Neural cell (in vitro differentiated cells): ENCODE measurements at regions not wholly inside any gene's neighbourhood (a gene's known extent, or its start where the extent isn't known, plus 50 kb on each side); places are given as distances from the start of the nearest gene placed in this dataset.

Experiments
- H2AFZ ChIP-seq: fragments of 200-600, 300-800 bp; sonication (generic), shearing (Covaris generic); 2 replicates; pipeline ENCODE4 v1.6.0; 2014; ENCODE audit warnings: low read depth, mild to moderate bottlenecking, antibody characterized with exemption, low read length, moderate library complexity
- H3F3A ChIP-seq: fragments of 200-600 bp; shearing (Covaris generic); 2 replicates; pipeline ENCODE4 v1.6.1; 2016; ENCODE audit warnings: mild to moderate bottlenecking, moderate library complexity, mixed read lengths, antibody characterized with exemption, low read length; ENCODE audit not compliant: insufficient read depth, poor library complexity, severe bottlenecking
- H3K27ac ChIP-seq: fragments of 200-600, 300-800 bp; sonication (generic), shearing (Covaris generic); 2 replicates; pipeline ENCODE4 v1.5.1; 2014; ENCODE audit warnings: mild to moderate bottlenecking, low read length, moderate library complexity
- H3K27me3 ChIP-seq: fragments of 300-800, 200-600 bp; sonication (generic), shearing (Covaris generic); 2 replicates; pipeline ENCODE4 v1.6.0; 2014; ENCODE audit warnings: mild to moderate bottlenecking, low read depth, low read length, moderate library complexity; ENCODE audit not compliant: insufficient read depth
- H3K36me3 ChIP-seq: fragments of 300-800, 200-600 bp; sonication (generic), shearing (Covaris generic); 2 replicates; pipeline ENCODE4 v1.5.1; 2014; ENCODE audit warnings: mild to moderate bottlenecking, antibody characterized with exemption, low read length, moderate library complexity; ENCODE audit not compliant: insufficient read depth
- H3K4me2 ChIP-seq: fragments of 300-800, 200-600 bp; sonication (generic), shearing (Covaris generic); 2 replicates; pipeline ENCODE4 v1.6.0; 2014; ENCODE audit warnings: mild to moderate bottlenecking, low read length
- H3K4me3 ChIP-seq: fragments of 300-800, 200-600 bp; sonication (generic), shearing (Covaris generic); 2 replicates; pipeline ENCODE4 v1.5.1; 2014; ENCODE audit warnings: mild to moderate bottlenecking, low read length, moderate library complexity
- H3K79me2 ChIP-seq: fragments of 200-600 bp; shearing (Covaris generic); replicated peaks from 2 replicates; pipeline ENCODE4 v1.6.0; 2014; ENCODE audit warnings: mild to moderate bottlenecking, low read length, moderate library complexity; ENCODE audit not compliant: insufficient read depth
- H3K9ac ChIP-seq: fragments of 300-800, 200-600 bp; sonication (generic), shearing (Covaris generic); 2 replicates; pipeline ENCODE4 v1.6.1; 2016; ENCODE audit warnings: mild to moderate bottlenecking, low read length, mixed read lengths
- H3K9me2 ChIP-seq: fragments of 200-600 bp; shearing (Covaris generic); 2 replicates; pipeline ENCODE4 v1.6.1; 2016; ENCODE audit warnings: mild to moderate bottlenecking, low read length, mixed read lengths; ENCODE audit not compliant: insufficient read depth
- H3K9me3 ChIP-seq: fragments of 200-600, 300-800 bp; sonication (generic), shearing (Covaris generic); 2 replicates; pipeline ENCODE4 v1.6.1; 2016; ENCODE audit warnings: mild to moderate bottlenecking, mixed run types, low read length, moderate library complexity, mixed read lengths
- H4K20me1 ChIP-seq: fragments of 200-600 bp; shearing (Covaris generic); 2 replicates; pipeline ENCODE4 v1.6.1; 2016; ENCODE audit warnings: mild to moderate bottlenecking, mixed run types; ENCODE audit not compliant: insufficient read depth
- CTCF ChIP-seq: fragments of 450-650 bp; IDR thresholded peaks from 2 replicates; pipeline ENCODE4 v1.5.1; 2014; ENCODE audit warnings: antibody characterized with exemption, mild to moderate bottlenecking, moderate library complexity; ENCODE audit not compliant: poor library complexity, severe bottlenecking
- EP300 ChIP-seq: fragments of 450-650 bp; conservative IDR thresholded peaks from 2 replicates; pipeline ENCODE4 v1.6.1; 2014; ENCODE audit warnings: antibody characterized with exemption, mild to moderate bottlenecking, moderate library complexity; ENCODE audit not compliant: poor library complexity, severe bottlenecking
- EZH2 ChIP-seq: fragments of 200-600, 300-800 bp; shearing (Covaris generic), sonication (generic); IDR thresholded peaks from 2 replicates; pipeline ENCODE4 v1.6.1; 2014; ENCODE audit warnings: antibody characterized with exemption, low read length, borderline replicate concordance, mild to moderate bottlenecking; ENCODE audit not compliant: insufficient read depth, poor library complexity, severe bottlenecking
- MXI1 ChIP-seq: fragments of 450-650 bp; conservative IDR thresholded peaks from 2 replicates; pipeline ENCODE4 v1.6.1; 2014; ENCODE audit warnings: antibody characterized with exemption, mild to moderate bottlenecking; ENCODE audit not compliant: poor library complexity, severe bottlenecking
- POLR2AphosphoS5 ChIP-seq: IDR thresholded peaks from 2 replicates; pipeline ENCODE4 v1.6.1; 2012
- RAD21 ChIP-seq: fragments of 450-650 bp; conservative IDR thresholded peaks from 2 replicates; pipeline ENCODE4 v1.6.1; 2014; ENCODE audit warnings: antibody characterized with exemption, mild to moderate bottlenecking, moderate library complexity
- REST ChIP-seq: IDR thresholded peaks from 2 replicates; pipeline ENCODE4 v1.6.1; 2012; ENCODE audit warnings: borderline replicate concordance
- SMC3 ChIP-seq: fragments of 450-650 bp; conservative IDR thresholded peaks from 2 replicates; pipeline ENCODE4 v1.6.1; 2014; ENCODE audit warnings: antibody characterized with exemption, mild to moderate bottlenecking, moderate library complexity; ENCODE audit not compliant: poor library complexity
- TAF1 ChIP-seq: IDR thresholded peaks from 2 replicates; pipeline ENCODE4 v1.6.1; 2012; ENCODE audit warnings: low read depth

GRCh38 chr22:27348634-27349033 is 452.9 kb downstream of the MN1 start:
- no peak overlapping the region for H3K4me2 ChIP-seq
- no peaks in the 10 kb centered on the region for H3K79me2 ChIP-seq
- H3K4me3 ChIP-seq: no peak overlapping the region
- H4K20me1 ChIP-seq: no peaks in the 10 kb centered on the region
- no peaks in the 10 kb centered on the region for H3K9me2 ChIP-seq
- TF ChIP-seq EP300: no peak
- TF ChIP-seq RAD21: no peak
- TF ChIP-seq POLR2AphosphoS5: no peak
- no peak for TF ChIP-seq MXI1
- no peak for TF ChIP-seq REST
- TF ChIP-seq TAF1: no peak
- no peak for TF ChIP-seq SMC3
- no peak for TF ChIP-seq EZH2
- no peak overlapping the region for H3K27ac ChIP-seq
- no peaks in the 10 kb centered on the region for H3K9me3 ChIP-seq
- H3K9ac ChIP-seq: no peak overlapping the region
- no peak overlapping the region for H2AFZ ChIP-seq
- H3K27me3 ChIP-seq: no peaks in the 10 kb centered on the region
- peaks cover 4% of the 10 kb centered on the region for H3F3A ChIP-seq
- H3K36me3 ChIP-seq: no peaks in the 10 kb centered on the region

- Histone ChIP-seq H3K36me3 (no peaks in the 10 kb centered on the region), H2AFZ (no peak overlapping the region), H3K9me2 (no peaks in the 10 kb centered on the region), H3K79me2 (no peaks in the 10 kb centered on the region), H3K4me2 (no peak overlapping the region), H3K9ac (no peak overlapping the region), H3K27me3 (no peaks in the 10 kb centered on the region), H4K20me1 (no peaks in the 10 kb centered on the region), H3K27ac (no peak overlapping the region), H3F3A (peaks cover 4% of the 10 kb centered on the region), H3K4me3 (no peak overlapping the region), H3K9me3 (no peaks in the 10 kb centered on the region)
- TF ChIP-seq EZH2 (no peak), EP300 (no peak), REST (no peak), MXI1 (no peak), SMC3 (no peak), POLR2AphosphoS5 (no peak), CTCF (no peak), TAF1 (no peak), RAD21 (no peak)
These were observed 452.1 kb downstream of the MN1 start for GRCh38 chr22:27349456-27349855.
